Brain pericyte (primary cell): ENCODE measurements at regions not wholly inside any gene's neighbourhood (a gene's known extent, or its start where the extent isn't known, plus 50 kb on each side); places are given as distances from the start of the nearest gene placed in this dataset.
"Not testable (repeated sequence)": the region's sequence is repeated elsewhere in the genome, so short reads cannot be mapped to it uniquely, and the experiment has no call there.

ENCODE experiments used
- DNase-seq: peaks from one replicate; pipeline ENCODE4 v3.0.0-alpha.2; 2012; ENCODE audit warnings: low read depth, low spot score

GRCh38 chr5:17966640-17967402 is 332.6 kb downstream of the TAF11L14 start:
- no peak for DNase-seq

- no peak for DNase-seq
Measured at GRCh38 chr5:17976404-17976803, 342.1 kb downstream of the TAF11L14 start.

GRCh38 chr5:17978954-17979353 is 344.7 kb downstream of the TAF11L14 start:
- no peak for DNase-seq

- not testable (repeated sequence) for DNase-seq
Measured at GRCh38 chr5:17982626-17983025, 348.4 kb downstream of the TAF11L14 start.

GRCh38 chr5:17989036-17989435 is 354.8 kb downstream of the TAF11L14 start:
- DNase-seq = no peak

GRCh38 chr5:17989567-17990563 is 355.6 kb downstream of the TAF11L14 start:
- no peak for DNase-seq

- DNase-seq = peak; percentile 77
Measured at GRCh38 chr5:17991775-17992174, 357.5 kb downstream of the TAF11L14 start.

- DNase-seq = no peak
Measured at GRCh38 chr5:17992291-17992690, 358.0 kb downstream of the TAF11L14 start.

GRCh38 chr5:17995997-17996396 is 361.7 kb downstream of the TAF11L14 start:
- DNase-seq = no peak

GRCh38 chr5:17999858-18000257 is 365.6 kb downstream of the TAF11L14 start:
- DNase-seq = no peak

GRCh38 chr5:18000744-18001143 is 366.5 kb downstream of the TAF11L14 start:
- DNase-seq = no peak

GRCh38 chr5:18003312-18003711 is 369.1 kb downstream of the TAF11L14 start:
- no peak for DNase-seq

GRCh38 chr5:18003784-18004183 is 369.5 kb downstream of the TAF11L14 start:
- no peak for DNase-seq

- not testable (repeated sequence) for DNase-seq
Measured at GRCh38 chr5:18006235-18006634, 372.0 kb downstream of the TAF11L14 start.

- DNase-seq = no peak
Measured at GRCh38 chr5:18008940-18009339, 374.7 kb downstream of the TAF11L14 start.

GRCh38 chr5:18010053-18010452 is 375.8 kb downstream of the TAF11L14 start:
- DNase-seq = no peak

GRCh38 chr5:18018472-18018871 is 384.2 kb downstream of the TAF11L14 start:
- DNase-seq = no peak

GRCh38 chr5:18023275-18023674 is 389.0 kb downstream of the TAF11L14 start:
- no peak for DNase-seq

GRCh38 chr5:18023986-18024385 is 389.7 kb downstream of the TAF11L14 start:
- no peak for DNase-seq

- no peak for DNase-seq
Measured at GRCh38 chr5:18024542-18024941, 390.3 kb downstream of the TAF11L14 start.

- no peak for DNase-seq
Measured at GRCh38 chr5:18027241-18027867, 393.1 kb downstream of the TAF11L14 start.

GRCh38 chr5:18028036-18028435 is 393.8 kb downstream of the TAF11L14 start:
- DNase-seq = no peak
